ENCODE measurements at regions not wholly inside any gene's neighbourhood (a gene's known extent, or its start where the extent isn't known, plus 50 kb on each side); places are given as distances from the start of the nearest gene placed in this dataset.

DNA sequence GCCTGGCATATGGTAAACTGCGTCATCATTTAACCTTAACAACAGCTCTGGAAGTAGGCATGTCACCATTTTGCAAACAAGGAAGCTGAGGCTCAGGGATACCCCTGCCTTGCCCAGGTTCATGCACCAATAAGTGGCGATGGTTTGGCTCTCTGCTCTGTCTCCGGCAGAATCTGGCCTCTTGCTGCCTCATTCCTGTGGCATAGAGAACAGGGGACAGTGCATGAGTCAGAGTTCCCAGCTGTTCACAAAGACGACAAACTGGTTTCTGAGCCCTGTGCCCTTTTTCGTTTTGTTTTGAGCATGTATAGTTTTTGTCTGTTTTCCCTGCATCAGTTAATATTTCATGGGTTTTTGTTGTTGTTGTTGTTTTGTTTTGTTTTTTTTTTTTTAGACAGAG, 236.8 kb downstream of the OPA1 start:
- TF ChIP-seq, protein P1, sequence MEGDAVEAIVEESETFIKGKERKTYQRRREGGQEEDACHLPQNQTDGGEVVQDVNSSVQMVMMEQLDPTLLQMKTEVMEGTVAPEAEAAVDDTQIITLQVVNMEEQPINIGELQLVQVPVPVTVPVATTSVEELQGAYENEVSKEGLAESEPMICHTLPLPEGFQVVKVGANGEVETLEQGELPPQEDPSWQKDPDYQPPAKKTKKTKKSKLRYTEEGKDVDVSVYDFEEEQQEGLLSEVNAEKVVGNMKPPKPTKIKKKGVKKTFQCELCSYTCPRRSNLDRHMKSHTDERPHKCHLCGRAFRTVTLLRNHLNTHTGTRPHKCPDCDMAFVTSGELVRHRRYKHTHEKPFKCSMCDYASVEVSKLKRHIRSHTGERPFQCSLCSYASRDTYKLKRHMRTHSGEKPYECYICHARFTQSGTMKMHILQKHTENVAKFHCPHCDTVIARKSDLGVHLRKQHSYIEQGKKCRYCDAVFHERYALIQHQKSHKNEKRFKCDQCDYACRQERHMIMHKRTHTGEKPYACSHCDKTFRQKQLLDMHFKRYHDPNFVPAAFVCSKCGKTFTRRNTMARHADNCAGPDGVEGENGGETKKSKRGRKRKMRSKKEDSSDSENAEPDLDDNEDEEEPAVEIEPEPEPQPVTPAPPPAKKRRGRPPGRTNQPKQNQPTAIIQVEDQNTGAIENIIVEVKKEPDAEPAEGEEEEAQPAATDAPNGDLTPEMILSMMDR (IDR thresholded peaks at IDR 0.05; ENCODE audit: unreplicated experiment), result no peak
- Mint-ChIP-seq H3K36me3 (ENCODE audit: insufficient read depth) (peaks cover 1% of the 10 kb centered on the region), H3K4me1 (ENCODE audit: low read depth) (peaks cover 33% of the 10 kb centered on the region), H3K9me3 (ENCODE audit: low read depth) (no peaks in the 10 kb centered on the region), H3K27ac (no peak overlapping the region), H3K4me3 (ENCODE audit: low read depth) (no peak overlapping the region), H3K27me3 (no peaks in the 10 kb centered on the region)
- no peak for DNase-seq (ENCODE audit: low spot score, unreplicated experiment)

DNA sequence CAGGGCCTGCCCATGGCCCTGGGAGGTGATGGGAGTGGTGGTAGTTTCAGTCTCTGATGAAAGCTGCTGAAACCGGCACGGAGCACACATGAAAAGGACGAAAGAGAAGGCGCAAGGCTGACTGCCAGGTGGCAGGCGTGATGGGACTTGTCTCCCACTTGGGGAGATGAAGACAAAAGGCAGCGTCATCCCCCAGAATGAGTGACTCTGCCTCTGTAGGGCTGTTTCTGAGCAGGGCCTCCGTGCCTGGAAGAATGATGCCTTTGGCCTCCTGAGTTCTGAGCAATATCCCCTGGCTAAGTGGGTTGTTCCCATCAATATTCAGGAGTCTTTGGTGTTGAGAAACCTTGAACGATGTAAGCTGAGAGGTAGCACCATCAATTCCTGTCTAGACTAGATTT, 237.8 kb downstream of the OPA1 start:
- Mint-ChIP-seq H3K4me1 (ENCODE audit: low read depth) (peaks cover 31% of the 10 kb centered on the region), H3K9me3 (ENCODE audit: low read depth) (no peaks in the 10 kb centered on the region), H3K36me3 (ENCODE audit: insufficient read depth) (peaks cover 3% of the 10 kb centered on the region), H3K27me3 (no peaks in the 10 kb centered on the region), H3K4me3 (ENCODE audit: low read depth) (no peak overlapping the region), H3K27ac (no peak overlapping the region)
- DNase-seq (ENCODE audit: low spot score, unreplicated experiment), result no peak
- TF ChIP-seq, protein P1 (IDR thresholded peaks at IDR 0.05; ENCODE audit: unreplicated experiment), result no peak

DNA sequence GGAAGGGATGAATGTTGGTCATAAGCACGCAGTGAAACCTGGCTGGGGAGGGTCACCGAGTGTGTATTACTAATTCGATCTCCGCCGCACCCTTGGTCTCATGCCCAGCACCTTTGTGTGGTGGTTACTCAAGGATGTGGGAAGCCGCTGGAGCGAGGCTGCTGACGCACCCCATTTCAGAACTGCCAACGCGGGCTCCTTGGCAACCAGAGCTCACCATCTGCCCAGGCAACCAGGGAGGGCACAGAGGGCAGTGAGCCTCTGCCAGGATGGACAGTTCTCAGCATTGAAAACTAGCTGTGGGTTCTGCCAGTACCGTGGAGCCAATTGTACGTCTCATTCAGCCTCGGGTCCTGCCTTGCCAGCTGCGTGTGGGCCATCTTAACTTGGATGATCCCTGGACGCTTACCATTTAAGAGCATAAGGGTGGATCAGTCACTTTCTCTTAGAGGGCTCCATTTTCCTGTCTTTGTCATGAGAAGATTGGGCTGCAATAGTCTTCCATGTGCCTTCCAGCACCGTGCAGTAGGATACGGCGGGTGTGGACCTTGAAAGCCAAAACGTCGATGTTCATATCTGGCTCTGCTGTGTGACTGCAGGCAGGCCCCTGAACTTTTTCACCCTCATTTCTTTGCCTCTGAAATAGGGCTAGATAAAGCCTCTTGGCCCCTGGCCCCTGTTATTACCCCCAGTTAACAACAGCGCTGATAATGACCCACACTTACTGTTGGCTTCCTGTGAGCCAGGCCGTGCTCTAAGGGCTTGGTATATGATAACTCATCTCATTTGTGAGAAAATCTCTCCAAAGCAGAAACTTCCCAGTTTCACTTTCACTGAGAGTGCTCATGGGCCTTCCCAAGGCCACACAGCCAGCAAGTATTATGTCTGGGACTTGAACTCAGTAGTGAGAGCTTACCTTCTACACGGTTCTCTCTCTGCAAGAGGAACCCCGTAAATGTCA, 238.8 kb downstream of the OPA1 start:
- Mint-ChIP-seq H3K9me3 (ENCODE audit: low read depth) (no peaks in the 10 kb centered on the region), H3K4me1 (ENCODE audit: low read depth) (peaks cover 24% of the 10 kb centered on the region), H3K27ac (no peak overlapping the region), H3K36me3 (ENCODE audit: insufficient read depth) (peaks cover 3% of the 10 kb centered on the region), H3K4me3 (ENCODE audit: low read depth) (no peak overlapping the region), H3K27me3 (no peaks in the 10 kb centered on the region)
- no peak for DNase-seq (ENCODE audit: low spot score, unreplicated experiment)
- TF ChIP-seq, protein P1 (IDR thresholded peaks at IDR 0.05; ENCODE audit: unreplicated experiment), result no peak

DNA sequence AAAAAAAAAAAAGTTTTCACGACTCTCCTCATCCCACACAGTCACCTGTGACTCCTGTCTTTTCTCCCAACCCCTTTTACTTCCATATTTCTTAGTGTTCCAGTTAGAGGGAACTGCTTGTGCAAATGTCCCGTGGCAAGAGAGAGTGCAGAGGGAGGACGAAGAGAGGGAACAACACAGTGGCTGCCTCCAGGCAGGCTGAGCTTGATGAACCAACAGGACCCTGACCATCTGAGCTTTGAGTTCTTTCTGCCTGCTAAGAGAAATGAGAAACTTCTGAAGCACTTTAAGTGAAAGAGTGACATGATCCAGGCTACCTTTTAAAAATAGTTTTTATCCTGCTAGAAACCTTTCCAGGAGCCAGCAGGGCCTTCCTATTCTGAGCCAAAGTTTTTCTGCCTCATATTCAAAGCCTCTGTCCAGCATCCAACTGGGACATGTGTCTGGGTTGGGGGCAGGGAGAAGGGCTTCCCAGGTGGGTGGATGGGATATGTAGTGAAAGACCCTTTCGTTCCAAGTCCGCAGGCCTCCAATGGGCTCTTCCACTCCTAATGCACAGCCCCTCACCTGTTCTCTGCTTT, 239.9 kb downstream of the OPA1 start:
- H3K27ac Mint-ChIP-seq, result no peak overlapping the region
- H3K4me1 Mint-ChIP-seq (ENCODE audit: low read depth), result peaks cover 23% of the 10 kb centered on the region
- H3K27me3 Mint-ChIP-seq, result no peaks in the 10 kb centered on the region
- H3K9me3 Mint-ChIP-seq (ENCODE audit: low read depth), result no peaks in the 10 kb centered on the region
- H3K4me3 Mint-ChIP-seq (ENCODE audit: low read depth), result no peak overlapping the region
- TF ChIP-seq, protein P1 (IDR thresholded peaks at IDR 0.05; ENCODE audit: unreplicated experiment), result no peak
- DNase-seq (ENCODE audit: low spot score, unreplicated experiment), result no peak
- H3K36me3 Mint-ChIP-seq (ENCODE audit: insufficient read depth), result peaks cover 5% of the 10 kb centered on the region

DNA sequence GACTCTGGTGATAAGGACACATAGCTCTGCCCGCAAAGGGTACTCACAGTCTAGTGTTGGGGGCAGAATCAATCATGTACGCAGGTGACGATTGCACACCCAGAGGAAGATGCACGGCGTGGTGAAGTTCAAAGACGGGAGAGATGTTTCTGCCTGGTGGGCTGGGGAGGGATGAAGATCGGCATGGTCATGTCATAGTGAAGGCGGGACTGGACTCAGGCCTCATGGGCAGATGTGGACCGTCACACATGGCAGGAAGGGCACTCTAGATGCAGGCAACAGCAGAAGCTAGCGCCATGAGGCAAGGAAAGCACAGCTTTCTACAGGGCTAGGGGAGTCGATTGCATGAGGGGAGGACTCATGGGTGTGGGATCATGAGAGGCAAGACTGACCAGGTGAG, 240.6 kb downstream of the OPA1 start:
- Mint-ChIP-seq H3K27ac (peak overlapping the region; percentile 1), H3K27me3 (no peaks in the 10 kb centered on the region), H3K4me3 (ENCODE audit: low read depth) (no peak overlapping the region), H3K4me1 (ENCODE audit: low read depth) (peaks cover 17% of the 10 kb centered on the region), H3K36me3 (ENCODE audit: insufficient read depth) (peaks cover 6% of the 10 kb centered on the region), H3K9me3 (ENCODE audit: low read depth) (no peaks in the 10 kb centered on the region)
- TF ChIP-seq, protein P1 (IDR thresholded peaks at IDR 0.05; ENCODE audit: unreplicated experiment), result no peak
- no peak for DNase-seq (ENCODE audit: low spot score, unreplicated experiment)
